Hematopoietic multipotent progenitor cell (in vitro differentiated cells): ENCODE measurements at regions not wholly inside any gene's neighbourhood (a gene's known extent, or its start where the extent isn't known, plus 50 kb on each side); places are given as distances from the start of the nearest gene placed in this dataset.

Experiments
- DNase-seq, 3 donors: peaks; one replicate each; pipeline ENCODE4 v3.0.0-alpha.2; 2011 to 2015; ENCODE audit warnings: low read depth in 2 of 3, low spot score in 2 of 3

GRCh38 chr16:64475627-64476351, 646.1 kb downstream of the CDH11 start:
- no peak for DNase-seq

GRCh38 chr16:64470916-64471315, 650.9 kb downstream of the CDH11 start:
- no peak for DNase-seq

GRCh38 chr16:64469906-64470702, 651.8 kb downstream of the CDH11 start:
- no peak for DNase-seq

- no peak for DNase-seq
These were observed 652.5 kb downstream of the CDH11 start for GRCh38 chr16:64469351-64469750.

GRCh38 chr16:64468515-64469090, 653.3 kb downstream of the CDH11 start:
- DNase-seq = no peak

GRCh38 chr16:64459821-64460220, 662.0 kb downstream of the CDH11 start:
- DNase-seq = no peak

DNA sequence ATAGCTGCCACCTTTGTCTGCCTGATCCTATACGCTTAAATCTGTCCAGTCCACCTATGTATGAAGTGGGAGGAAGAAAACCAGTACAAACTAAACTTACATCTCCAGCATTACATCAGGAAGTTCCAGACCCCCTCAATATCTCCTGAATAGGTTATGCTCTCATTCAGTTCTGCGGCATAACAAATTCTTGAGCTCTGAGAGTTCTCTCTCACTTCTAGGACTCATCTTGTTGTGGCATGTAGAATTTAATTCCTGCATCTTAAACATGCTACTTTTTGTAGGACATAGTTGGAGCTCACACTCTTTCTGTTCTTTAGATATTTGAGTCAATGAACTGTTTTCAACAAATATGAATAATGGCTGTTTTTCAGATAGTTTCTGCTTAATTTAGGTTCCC, 662.5 kb downstream of the CDH11 start:
- DNase-seq = no peak

DNA sequence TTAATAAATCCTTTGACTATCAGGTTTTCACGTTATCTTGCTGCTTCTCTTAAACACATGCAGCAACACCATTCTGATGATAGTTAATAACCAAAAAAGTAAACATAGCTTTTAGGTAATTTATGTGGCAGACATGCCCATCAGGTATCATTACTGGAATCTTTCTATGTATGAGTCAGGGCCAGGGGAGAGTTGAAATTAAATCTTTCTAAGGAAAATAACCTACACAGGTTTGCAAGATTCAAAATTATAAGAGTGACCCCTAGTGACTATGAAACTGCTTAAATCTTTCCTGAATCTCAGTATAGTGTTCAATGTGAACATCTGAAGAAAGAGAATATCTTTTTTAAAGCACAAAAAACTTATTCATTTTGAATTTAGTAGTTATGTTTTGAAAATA, 666.6 kb downstream of the CDH11 start:
- no peak for DNase-seq

DNA sequence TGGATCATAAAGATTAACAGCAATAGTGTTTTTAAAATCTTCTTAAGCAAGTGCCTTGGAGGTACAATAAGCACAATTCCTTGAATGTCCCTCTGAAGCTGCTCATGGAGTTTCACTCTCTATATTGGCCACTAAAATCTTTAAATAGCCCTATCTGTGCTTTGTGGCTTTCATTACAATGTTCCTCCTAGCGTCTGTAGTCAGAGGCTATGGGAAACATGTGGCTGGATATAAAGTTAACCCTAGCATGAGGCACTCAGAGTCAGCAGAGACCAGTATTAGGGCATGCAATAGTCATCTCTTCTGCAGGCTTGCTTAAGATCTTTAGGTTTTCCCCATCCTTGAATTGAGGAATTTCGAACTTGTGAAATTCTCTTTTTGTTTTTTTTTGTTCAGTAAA, 668.2 kb downstream of the CDH11 start:
- no peak for DNase-seq

- no peak for DNase-seq
These were observed 669.4 kb downstream of the CDH11 start for GRCh38 chr16:64452446-64452845.

DNA sequence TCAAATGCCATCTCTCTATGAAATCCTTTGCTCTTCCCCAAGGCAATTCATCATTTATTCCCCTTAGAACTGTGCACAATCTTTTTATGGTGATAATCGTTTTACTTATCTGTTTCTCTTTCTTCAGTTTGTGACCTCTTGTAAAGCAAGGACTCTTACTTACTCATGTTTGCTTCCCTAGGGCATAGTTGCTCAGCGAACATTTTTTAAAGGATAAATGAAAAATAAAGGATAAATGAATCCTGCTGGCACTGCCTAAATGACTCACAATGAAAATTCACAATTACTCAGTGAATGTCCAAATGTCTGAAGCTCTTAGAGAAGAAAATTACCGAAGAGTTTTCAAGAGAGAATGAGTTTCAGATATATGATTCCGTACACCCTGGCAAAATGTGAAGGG, 671.7 kb downstream of the CDH11 start:
- no peak for DNase-seq

DNA sequence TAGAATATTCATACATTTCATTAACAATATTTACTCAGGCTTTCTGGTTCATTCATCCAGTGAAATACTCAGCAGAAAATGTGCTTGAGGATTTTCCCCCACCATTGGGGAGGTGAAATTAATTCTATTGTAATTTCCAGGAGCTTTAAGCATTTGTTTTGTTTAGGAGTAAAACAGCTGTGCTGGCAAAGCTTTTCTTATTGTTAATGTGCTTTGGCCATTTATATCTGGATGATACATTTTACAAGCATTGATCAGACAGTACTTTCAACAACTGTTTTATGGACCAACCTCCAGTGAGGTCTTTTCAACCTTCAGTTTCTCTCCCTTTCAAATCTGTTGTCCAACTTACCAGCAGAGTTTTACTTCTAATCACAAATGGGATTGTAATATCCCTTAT, 672.4 kb downstream of the CDH11 start:
- DNase-seq = no peak

DNA sequence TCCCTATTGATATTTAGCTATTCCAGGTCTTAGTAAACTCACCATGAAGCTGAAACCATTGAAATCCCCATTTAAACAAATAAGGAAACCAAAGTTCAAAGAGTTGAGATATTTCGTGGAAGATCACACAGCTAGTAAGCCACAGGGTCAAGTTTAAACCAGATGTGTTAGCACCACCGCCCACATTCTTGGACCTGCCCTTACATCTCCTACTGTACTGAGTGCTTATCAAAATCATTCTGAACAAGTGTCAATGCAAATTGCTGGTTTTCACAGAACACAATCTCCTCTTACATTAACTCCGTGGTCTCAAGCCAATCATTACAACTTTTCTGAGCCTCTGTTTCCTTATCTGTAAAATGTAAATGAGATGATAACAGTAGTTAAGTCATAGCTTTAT, 676.2 kb downstream of the CDH11 start:
- no peak for DNase-seq

GRCh38 chr16:64445245-64445644, 676.6 kb downstream of the CDH11 start:
- DNase-seq = no peak

DNA sequence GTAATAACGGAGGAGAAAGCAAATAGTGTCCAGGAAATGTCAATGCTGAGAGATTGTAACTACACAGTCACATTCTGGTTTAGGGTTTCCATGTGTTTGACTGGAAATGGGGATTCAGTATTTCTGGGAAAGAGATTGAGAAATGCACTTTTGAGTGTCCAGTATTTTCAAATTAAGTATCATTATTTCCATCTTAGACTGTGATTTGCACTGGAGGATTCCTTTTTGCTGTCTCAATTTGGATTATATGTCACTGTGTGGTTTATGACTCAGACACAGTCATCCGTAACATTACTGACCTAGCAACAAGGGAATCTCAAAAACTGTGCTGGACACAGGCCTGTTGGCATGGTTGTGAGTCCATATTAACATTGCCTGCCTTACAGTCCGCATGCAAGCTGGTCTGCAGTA, 681.4 kb downstream of the CDH11 start:
- no peak for DNase-seq

DNA sequence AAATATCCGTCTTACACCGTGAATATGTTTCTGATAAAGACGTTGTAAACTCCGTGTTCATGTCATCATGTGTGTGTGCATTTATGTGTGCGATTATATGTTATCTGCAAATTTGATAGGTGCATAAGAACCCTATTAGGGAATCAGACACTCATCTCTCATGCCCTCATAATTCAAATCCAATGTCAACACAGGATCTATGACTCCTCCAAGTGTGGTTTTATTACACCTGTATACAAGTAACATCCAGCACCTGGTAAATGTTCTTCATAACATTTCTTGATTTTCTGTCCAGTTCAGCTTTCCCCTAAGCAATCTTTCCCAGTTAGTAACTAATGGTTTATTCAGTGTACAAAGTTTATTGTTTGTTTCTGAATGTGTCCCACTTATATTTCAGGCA, 681.9 kb downstream of the CDH11 start:
- DNase-seq = no peak

DNA sequence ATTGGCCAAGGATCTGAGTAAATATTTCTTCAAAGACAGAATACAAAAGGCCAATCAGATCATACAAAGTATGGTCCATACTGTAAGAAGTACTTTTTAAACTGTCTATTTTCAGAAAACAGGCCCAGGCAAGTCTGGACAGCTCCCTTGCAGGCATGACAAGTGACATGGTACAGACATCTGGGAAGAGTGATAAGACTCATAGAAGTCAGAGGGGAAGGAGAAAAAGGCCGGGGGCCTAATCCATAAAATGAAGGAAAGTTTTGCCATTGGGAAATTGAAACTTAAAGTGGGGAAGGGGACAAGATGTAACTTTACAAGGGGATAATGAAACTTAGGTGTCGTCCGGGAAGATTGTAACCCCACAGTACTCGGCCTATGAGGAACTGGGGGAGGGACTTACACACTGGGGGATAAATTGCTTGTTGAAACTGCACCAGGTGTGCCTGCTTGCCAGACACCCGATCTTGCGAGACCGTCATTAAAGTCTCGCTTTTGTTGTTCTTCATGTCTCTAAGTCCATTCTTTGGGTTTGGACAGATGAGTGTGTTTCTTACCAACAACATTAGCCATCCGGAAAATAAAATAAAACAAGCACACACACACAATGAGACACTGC, 684.0 kb downstream of the CDH11 start:
- no peak for DNase-seq

DNA sequence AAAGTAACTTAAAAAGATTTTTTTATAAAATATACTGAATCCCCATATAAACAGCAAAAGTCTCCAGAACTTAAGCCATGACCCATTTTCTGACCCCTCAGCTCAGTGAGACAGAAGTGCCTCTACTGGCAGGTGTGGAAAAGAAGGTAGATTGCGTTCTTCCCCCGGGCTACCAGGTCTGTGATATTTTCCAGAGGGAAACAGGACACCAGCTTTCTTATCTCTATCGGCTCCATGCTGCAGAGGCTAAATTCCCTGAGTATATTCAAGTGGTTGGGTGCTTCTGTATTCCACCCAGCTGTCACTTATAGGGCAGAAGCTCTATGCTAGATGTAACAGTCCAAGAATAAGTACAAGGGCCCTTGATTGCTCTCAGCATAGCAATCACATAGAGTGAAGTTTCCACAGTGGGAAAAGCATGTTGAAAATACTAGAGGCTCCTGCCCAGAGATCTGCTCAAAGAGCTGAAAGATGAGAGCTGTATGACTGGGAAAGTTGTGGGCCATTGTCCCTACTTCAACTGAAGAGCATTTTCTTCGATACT, 687.3 kb downstream of the CDH11 start:
- no peak for DNase-seq

DNA sequence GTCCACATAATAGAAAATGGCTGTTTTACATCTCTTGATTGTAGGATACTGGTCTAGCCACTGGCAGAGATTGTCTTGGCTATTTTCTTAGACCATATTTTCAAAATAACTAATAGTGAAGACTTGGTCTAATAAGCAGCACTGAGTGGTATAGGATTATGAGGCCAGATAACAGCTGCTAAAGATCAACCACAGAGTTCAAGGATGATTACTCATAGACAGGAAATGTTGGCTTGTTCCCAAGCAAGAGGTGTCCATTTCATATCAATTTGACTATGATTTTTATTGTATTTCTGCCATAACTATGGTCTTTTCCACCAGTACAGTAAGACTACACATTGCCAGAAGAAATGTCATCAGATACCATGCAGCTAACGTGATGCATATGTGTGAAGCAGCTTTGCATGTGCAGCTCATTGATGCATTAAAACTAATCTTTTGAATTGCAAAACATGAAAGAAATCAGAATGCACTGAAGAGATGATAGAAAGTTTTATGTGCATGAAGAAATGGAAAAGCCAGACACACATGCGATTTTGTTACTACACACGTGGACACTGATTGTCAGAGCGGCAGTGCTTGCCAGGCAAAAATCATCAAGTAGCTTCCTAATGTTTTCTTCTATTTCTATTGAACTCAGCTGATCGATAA, 693.3 kb downstream of the CDH11 start:
- DNase-seq = no peak

GRCh38 chr16:64426131-64426666, 695.7 kb downstream of the CDH11 start:
- DNase-seq = no peak
